SIG-M5 treated with dmso at 0.1 percent for 504 hours (cell line): ENCODE measurements at regions not wholly inside any gene's neighbourhood (a gene's known extent, or its start where the extent isn't known, plus 50 kb on each side); places are given as distances from the start of the nearest gene placed in this dataset.
A peak's percentile ranks its signal among the peaks of the same experiment; 100 is the strongest.

Experiments
- DNase-seq: peaks from one replicate; lab custom pipeline; 2025; ENCODE audit not compliant: unreplicated experiment; lab: John Stamatoyannopoulos, UW

- no peak for DNase-seq
These were observed 907.6 kb downstream of the EPHA4 start for GRCh38 chr2:220664272-220665107.

GRCh38 chr2:220665108-220665471, 907.0 kb downstream of the EPHA4 start:
- no peak for DNase-seq

- DNase-seq, result no peak
These were observed 902.8 kb downstream of the EPHA4 start for GRCh38 chr2:220669324-220669723.

GRCh38 chr2:220670511-220670910, 901.6 kb downstream of the EPHA4 start:
- DNase-seq, result no peak

- DNase-seq, result no peak
These were observed 898.8 kb downstream of the EPHA4 start for GRCh38 chr2:220673151-220673874.

GRCh38 chr2:220674033-220674432, 898.1 kb downstream of the EPHA4 start:
- DNase-seq, result no peak

GRCh38 chr2:220676695-220677094, 895.4 kb downstream of the EPHA4 start:
- no peak for DNase-seq

- DNase-seq, result no peak
These were observed 893.2 kb downstream of the EPHA4 start for GRCh38 chr2:220678943-220679342.

- DNase-seq, result peak; percentile 53
These were observed 889.5 kb downstream of the EPHA4 start for GRCh38 chr2:220682616-220683015.

GRCh38 chr2:220684099-220684498, 888.0 kb downstream of the EPHA4 start:
- DNase-seq, result no peak

- DNase-seq, result no peak
These were observed 884.8 kb downstream of the EPHA4 start for GRCh38 chr2:220687231-220687843.

- DNase-seq, result no peak
These were observed 876.5 kb downstream of the EPHA4 start for GRCh38 chr2:220695397-220696279.

GRCh38 chr2:220696280-220696669, 875.8 kb downstream of the EPHA4 start:
- no peak for DNase-seq

GRCh38 chr2:220697011-220697410, 875.1 kb downstream of the EPHA4 start:
- DNase-seq, result no peak

- DNase-seq, result no peak
These were observed 871.0 kb downstream of the EPHA4 start for GRCh38 chr2:220701115-220701514.

GRCh38 chr2:220703279-220703678, 868.8 kb downstream of the EPHA4 start:
- no peak for DNase-seq

- DNase-seq, result no peak
These were observed 868.0 kb downstream of the EPHA4 start for GRCh38 chr2:220704081-220704480.

GRCh38 chr2:220704810-220705209, 867.3 kb downstream of the EPHA4 start:
- no peak for DNase-seq

GRCh38 chr2:220705678-220706077, 866.4 kb downstream of the EPHA4 start:
- no peak for DNase-seq

GRCh38 chr2:220707261-220707660, 864.8 kb downstream of the EPHA4 start:
- no peak for DNase-seq

GRCh38 chr2:220708366-220708765, 863.7 kb downstream of the EPHA4 start:
- no peak for DNase-seq
